Skin epidermis (tissue), 12 donors: ENCODE measurements at regions not wholly inside any gene's neighbourhood (a gene's known extent, or its start where the extent isn't known, plus 50 kb on each side); places are given as distances from the start of the nearest gene placed in this dataset.
"Not testable (repeated sequence)": the region's sequence is repeated elsewhere in the genome, so short reads cannot be mapped to it uniquely, and the experiment has no call there.

Experiments
- H3K27ac ChIP-seq, 21 experiments: fragments of 200-600 bp; sonication (generic) in 11 of 21; one replicate each; pipeline ENCODE4 v1.5.0; 2020; ENCODE audit warnings: mild to moderate bottlenecking in 3 of 21, inconsistent platforms in 2 of 21, moderate library complexity in 2 of 21
- H3K4me3 ChIP-seq, 7 experiments: fragments of 200-600 bp; sonication (generic) in 2 of 7; one replicate each; pipeline ENCODE4 v1.5.0; 2020; ENCODE audit warnings: inconsistent platforms in 2 of 7, mild to moderate bottlenecking in 2 of 7, moderate library complexity in 1 of 7

GRCh38 chr22:22754268-22754657 lies 109.8 kb downstream of the GGTLC2 start:
- no peak overlapping the region for H3K4me3 ChIP-seq
- peak overlapping the region in 4 of 21 experiments; percentile 54 to 82 (median 62) for H3K27ac ChIP-seq

GRCh38 chr22:22754961-22755777 lies 110.8 kb downstream of the GGTLC2 start:
- no peak overlapping the region for H3K4me3 ChIP-seq
- peak overlapping the region in 5 of 21 experiments; percentile 11 to 82 (median 54) for H3K27ac ChIP-seq

- Histone ChIP-seq H3K4me3 (no peak overlapping the region), H3K27ac (peak overlapping the region in 4 of 21 experiments; percentile 3 to 82 (median 46))
Observed at GRCh38 chr22:22755778-22756100, 111.3 kb downstream of the GGTLC2 start.

- H3K27ac ChIP-seq, result peak overlapping the region in 5 of 21 experiments; percentile 3 to 82 (median 26)
- no peak overlapping the region for H3K4me3 ChIP-seq
Observed at GRCh38 chr22:22756109-22756508, 111.7 kb downstream of the GGTLC2 start.

- H3K4me3 ChIP-seq, result not testable (repeated sequence)
- peak overlapping the region in 5 of 21 experiments; percentile 3 to 82 (median 26) for H3K27ac ChIP-seq
Observed at GRCh38 chr22:22756551-22757201, 112.3 kb downstream of the GGTLC2 start.

- not testable (repeated sequence) for H3K4me3 ChIP-seq
- peak overlapping the region in 3 of 21 experiments; percentile 12 to 71 (median 54) for H3K27ac ChIP-seq
Observed at GRCh38 chr22:22758101-22758807, 113.8 kb downstream of the GGTLC2 start.

GRCh38 chr22:22759371-22759770 lies 115.0 kb downstream of the GGTLC2 start:
- H3K4me3 ChIP-seq, result no peak overlapping the region

GRCh38 chr22:22759889-22760546 lies 115.6 kb downstream of the GGTLC2 start:
- peak overlapping the region in 3 of 21 experiments; percentile 29 to 71 (median 63) for H3K27ac ChIP-seq

More at GRCh38 chr22:22759371-22759770, 115.0 kb downstream of the GGTLC2 start:
- H3K27ac ChIP-seq, result peak overlapping the region in 2 of 21 experiments; percentile 63 to 71

GRCh38 chr22:22761606-22761962 lies 117.2 kb downstream of the GGTLC2 start:
- Histone ChIP-seq H3K4me3 (no peak overlapping the region), H3K27ac (no peak overlapping the region)

More at GRCh38 chr22:22759889-22760546, 115.6 kb downstream of the GGTLC2 start:
- H3K4me3 ChIP-seq, result no peak overlapping the region

- no peak overlapping the region for H3K27ac ChIP-seq
- no peak overlapping the region for H3K4me3 ChIP-seq
Observed at GRCh38 chr22:22761963-22762772, 117.8 kb downstream of the GGTLC2 start.

- H3K27ac ChIP-seq, result no peak overlapping the region
- no peak overlapping the region for H3K4me3 ChIP-seq
Observed at GRCh38 chr22:22763512-22763911, 119.1 kb downstream of the GGTLC2 start.

GRCh38 chr22:22764085-22764484 lies 119.7 kb downstream of the GGTLC2 start:
- Histone ChIP-seq H3K4me3 (no peak overlapping the region), H3K27ac (no peak overlapping the region)

GRCh38 chr22:22767876-22768602 lies 119.6 kb upstream of the IGLL5 start:
- Histone ChIP-seq H3K4me3 (no peak overlapping the region), H3K27ac (no peak overlapping the region)

- Histone ChIP-seq H3K4me3 (no peak overlapping the region), H3K27ac (no peak overlapping the region)
Observed at GRCh38 chr22:22768885-22769284, 118.7 kb upstream of the IGLL5 start.

- H3K27ac ChIP-seq, result no peak overlapping the region
- H3K4me3 ChIP-seq, result no peak overlapping the region
Observed at GRCh38 chr22:22769434-22770279, 118.0 kb upstream of the IGLL5 start.

- H3K4me3 ChIP-seq, result no peak overlapping the region
- no peak overlapping the region for H3K27ac ChIP-seq
Observed at GRCh38 chr22:22770280-22770871, 117.2 kb upstream of the IGLL5 start.

GRCh38 chr22:22770881-22771280 lies 116.7 kb upstream of the IGLL5 start:
- H3K4me3 ChIP-seq, result no peak overlapping the region

More at GRCh38 chr22:22770881-22771280, 116.7 kb upstream of the IGLL5 start:
- peak overlapping the region in 1 of 21 experiments; percentile 16 for H3K27ac ChIP-seq
